CD4-positive, CD25-positive, alpha-beta regulatory T cell (primary cell): ENCODE measurements at regions not wholly inside any gene's neighbourhood (a gene's known extent, or its start where the extent isn't known, plus 50 kb on each side); places are given as distances from the start of the nearest gene placed in this dataset.
"Not testable (repeated sequence)": the region's sequence is repeated elsewhere in the genome, so short reads cannot be mapped to it uniquely, and the experiment has no call there.

Source experiments
- ATAC-seq, 2 donors: fragments of 150-1000 bp; cut with Tn5 transposase; one replicate each; pipeline ENCODE4 v1.10.0; 2021; ENCODE audit warnings: low read depth in 2 of 2, moderate number of reproducible peaks in 2 of 2, moderate library complexity in 1 of 2
- DNase-seq, 3 donors: peaks; one replicate each; pipeline versions ENCODE4 v3.0.0 to v3.0.0-alpha.2; 2012 to 2022; ENCODE audit warnings: mixed read lengths in 1 of 3
- H3K27ac ChIP-seq: one replicate; pipeline ENCODE4 v1.7.0; 2013; ENCODE audit warnings: mild to moderate bottlenecking, low read length; ENCODE audit not compliant: insufficient read depth, poor library complexity, severe bottlenecking
- H3K27me3 ChIP-seq: one replicate; pipeline ENCODE4 v1.7.0; 2013; ENCODE audit warnings: low read length; ENCODE audit not compliant: control insufficient read depth, insufficient read depth
- H3K36me3 ChIP-seq: one replicate; pipeline ENCODE4 v1.7.0; 2013; ENCODE audit warnings: mild to moderate bottlenecking, low read length, moderate library complexity; ENCODE audit not compliant: control insufficient read depth, insufficient read depth
- H3K4me1 ChIP-seq: 2 replicates; pipeline ENCODE4 v1.7.0; 2013; ENCODE audit warnings: mild to moderate bottlenecking, low read length; ENCODE audit not compliant: insufficient read depth, control insufficient read depth, poor library complexity, severe bottlenecking
- H3K4me3 ChIP-seq: one replicate; pipeline ENCODE4 v1.7.0; 2013; ENCODE audit warnings: low read depth, mild to moderate bottlenecking, low read length, moderate library complexity
- H3K9me3 ChIP-seq, 2 experiments: 1 replicate in 1 of 2; 2 replicates in 1 of 2; pipeline ENCODE4 v1.7.0; 2013; ENCODE audit warnings: low read length in 2 of 2, mild to moderate bottlenecking in 1 of 2, moderate library complexity in 1 of 2; ENCODE audit not compliant: control insufficient read depth in 2 of 2
- H3K27ac Mint-ChIP-seq, 3 donors: one replicate each; pipeline ENCODE4 v1.8.0; 2020 to 2022; ENCODE audit warnings: mild to moderate bottlenecking in 3 of 3, mixed read lengths in 3 of 3, moderate library complexity in 2 of 3
- H3K27me3 Mint-ChIP-seq: one replicate; pipeline ENCODE4 v1.8.0; 2022; ENCODE audit warnings: mild to moderate bottlenecking, mixed read lengths
- H3K36me3 Mint-ChIP-seq: one replicate; pipeline ENCODE4 v1.8.0; 2020; ENCODE audit warnings: mixed read lengths
- H3K4me1 Mint-ChIP-seq, 4 donors: one replicate each; pipeline ENCODE4 v1.8.0; 2020 to 2022; ENCODE audit warnings: mixed read lengths in 4 of 4, mild to moderate bottlenecking in 1 of 4
- H3K4me3 Mint-ChIP-seq, 4 donors: one replicate each; pipeline ENCODE4 v1.8.0; 2020 to 2022; ENCODE audit warnings: mild to moderate bottlenecking in 4 of 4, mixed read lengths in 4 of 4, moderate library complexity in 3 of 4
- H3K9me3 Mint-ChIP-seq, 7 donors: one replicate each; pipeline ENCODE4 v1.8.0; 2020 to 2022; ENCODE audit warnings: mixed read lengths in 7 of 7, mild to moderate bottlenecking in 3 of 7, moderate library complexity in 2 of 7

GRCh38 chrX:76774912-76775311, 347.4 kb downstream of the MAGEE1 start:
- not testable (repeated sequence) for H3K36me3 ChIP-seq, H3K4me3 ChIP-seq, H3K4me3 Mint-ChIP-seq, H3K27me3 Mint-ChIP-seq, H3K27ac Mint-ChIP-seq, ATAC-seq, H3K36me3 Mint-ChIP-seq, H3K4me1 Mint-ChIP-seq, H3K9me3 ChIP-seq, DNase-seq, H3K27ac ChIP-seq, H3K4me1 ChIP-seq, H3K27me3 ChIP-seq, H3K9me3 Mint-ChIP-seq

GRCh38 chrX:76796311-76796710, 368.8 kb downstream of the MAGEE1 start:
- H3K36me3 Mint-ChIP-seq: no peaks in the 10 kb centered on the region
- no peak overlapping the region for H3K27ac Mint-ChIP-seq
- no peak overlapping the region for H3K4me3 ChIP-seq
- ATAC-seq: no peak
- H3K4me3 Mint-ChIP-seq: no peak overlapping the region
- DNase-seq: no peak
- H3K27me3 ChIP-seq: no peaks in the 10 kb centered on the region
- H3K9me3 Mint-ChIP-seq: peaks cover 0 to 1% (median 0%) of the 10 kb centered on the region in 7 donors
- H3K4me1 ChIP-seq: no peaks in the 10 kb centered on the region
- no peaks in the 10 kb centered on the region for H3K9me3 ChIP-seq
- H3K36me3 ChIP-seq: no peaks in the 10 kb centered on the region
- no peaks in the 10 kb centered on the region for H3K4me1 Mint-ChIP-seq
- H3K27me3 Mint-ChIP-seq: no peaks in the 10 kb centered on the region
- no peak overlapping the region for H3K27ac ChIP-seq

GRCh38 chrX:76802708-76803107, 375.2 kb downstream of the MAGEE1 start:
- Mint-ChIP-seq H3K27ac (no peak overlapping the region), H3K4me3 (no peak overlapping the region), H3K4me1 (no peaks in the 10 kb centered on the region), H3K9me3 (peaks cover 0 to 1% (median 0%) of the 10 kb centered on the region in 7 donors), H3K27me3 (no peaks in the 10 kb centered on the region), H3K36me3 (no peaks in the 10 kb centered on the region)
- H3K27ac ChIP-seq: no peak overlapping the region
- H3K9me3 ChIP-seq: no peaks in the 10 kb centered on the region
- H3K4me1 ChIP-seq: no peaks in the 10 kb centered on the region
- ATAC-seq: no peak
- no peaks in the 10 kb centered on the region for H3K27me3 ChIP-seq
- no peaks in the 10 kb centered on the region for H3K36me3 ChIP-seq
- H3K4me3 ChIP-seq: no peak overlapping the region
- DNase-seq: no peak

DNA sequence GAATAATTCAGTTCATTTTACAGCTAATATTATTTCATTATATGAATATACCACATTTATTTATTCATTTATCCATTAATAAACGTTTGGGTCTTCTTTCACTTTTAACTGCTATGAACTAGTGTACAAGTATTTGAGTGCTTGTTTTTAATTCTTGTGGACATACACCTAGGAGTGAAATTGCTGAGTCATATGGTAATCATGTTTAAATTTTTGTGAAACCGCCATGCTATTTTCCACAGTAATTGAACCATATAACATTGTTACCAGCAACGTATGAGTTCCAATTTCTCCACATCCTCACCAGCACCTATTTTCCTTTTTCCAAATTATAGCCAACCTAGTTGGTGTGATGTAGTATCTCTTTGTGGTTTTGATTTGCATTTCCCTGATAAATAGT, 388.2 kb downstream of the MAGEE1 start:
- H3K4me3 Mint-ChIP-seq: no peak overlapping the region
- Histone ChIP-seq H3K36me3 (no peaks in the 10 kb centered on the region), H3K4me1 (no peaks in the 10 kb centered on the region), H3K4me3 (no peak overlapping the region), H3K27me3 (no peaks in the 10 kb centered on the region), H3K9me3 (no peaks in the 10 kb centered on the region), H3K27ac (no peak overlapping the region)
- H3K36me3 Mint-ChIP-seq: no peaks in the 10 kb centered on the region
- H3K27ac Mint-ChIP-seq: no peak overlapping the region
- no peaks in the 10 kb centered on the region for H3K9me3 Mint-ChIP-seq
- DNase-seq: no peak
- ATAC-seq: no peak
- H3K27me3 Mint-ChIP-seq: no peaks in the 10 kb centered on the region
- H3K4me1 Mint-ChIP-seq: no peaks in the 10 kb centered on the region

DNA sequence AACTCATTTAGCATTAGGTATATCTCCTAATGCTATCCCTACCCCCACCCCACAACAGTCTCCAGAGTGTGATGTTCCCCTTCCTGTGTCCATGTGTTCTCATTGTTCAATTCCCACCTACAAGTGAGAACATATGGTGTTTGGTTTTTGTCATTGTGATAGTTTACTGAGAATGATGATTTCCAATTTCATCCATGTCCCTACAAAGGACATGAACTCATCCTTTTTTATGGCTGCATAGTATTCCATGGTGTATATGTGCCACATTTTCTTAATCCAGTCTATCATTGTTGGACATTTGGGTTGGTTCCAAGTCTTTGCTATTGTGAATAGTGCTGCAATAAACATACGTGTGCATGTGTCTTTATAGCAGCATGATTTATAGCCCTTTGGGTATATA, 389.8 kb downstream of the MAGEE1 start:
- H3K9me3 ChIP-seq, H3K27ac Mint-ChIP-seq, H3K27ac ChIP-seq, ATAC-seq, H3K27me3 Mint-ChIP-seq, H3K27me3 ChIP-seq, H3K4me1 ChIP-seq, H3K4me1 Mint-ChIP-seq, H3K4me3 ChIP-seq, H3K9me3 Mint-ChIP-seq, H3K36me3 Mint-ChIP-seq, H3K4me3 Mint-ChIP-seq, DNase-seq, H3K36me3 ChIP-seq: not testable (repeated sequence)

GRCh38 chrX:76821276-76821675, 393.8 kb downstream of the MAGEE1 start:
- H3K9me3 Mint-ChIP-seq: peaks cover 0 to 1% (median 0%) of the 10 kb centered on the region in 7 donors
- no peaks in the 10 kb centered on the region for H3K4me1 Mint-ChIP-seq
- Histone ChIP-seq H3K27me3 (no peaks in the 10 kb centered on the region), H3K4me3 (no peak overlapping the region), H3K27ac (no peak overlapping the region), H3K36me3 (no peaks in the 10 kb centered on the region), H3K9me3 (no peaks in the 10 kb centered on the region), H3K4me1 (no peaks in the 10 kb centered on the region)
- no peaks in the 10 kb centered on the region for H3K27me3 Mint-ChIP-seq
- H3K4me3 Mint-ChIP-seq: no peak overlapping the region
- no peak overlapping the region for H3K27ac Mint-ChIP-seq
- ATAC-seq (no peak), DNase-seq (no peak)
- no peaks in the 10 kb centered on the region for H3K36me3 Mint-ChIP-seq

DNA sequence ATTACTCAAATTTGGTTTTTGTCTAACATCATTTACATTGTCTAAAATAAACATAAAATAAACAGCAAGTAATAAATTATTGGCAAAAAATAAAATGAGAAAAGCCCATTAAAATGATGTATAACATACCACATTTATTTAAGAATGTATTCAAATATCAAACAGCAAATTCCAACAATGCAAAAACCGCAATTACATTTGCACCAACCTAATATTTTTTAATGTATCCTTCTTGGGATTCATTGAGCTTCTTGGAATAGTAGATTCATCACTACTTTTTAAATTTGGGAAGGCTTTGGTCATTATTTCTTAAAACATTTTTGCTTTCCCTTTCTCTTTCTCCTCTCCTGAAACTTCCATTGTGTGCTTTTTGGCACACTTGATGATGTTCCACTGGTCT, 400.2 kb downstream of the MAGEE1 start:
- ATAC-seq: no peak
- Histone ChIP-seq H3K4me3 (no peak overlapping the region), H3K27ac (no peak overlapping the region), H3K9me3 (no peaks in the 10 kb centered on the region), H3K4me1 (no peaks in the 10 kb centered on the region), H3K27me3 (no peaks in the 10 kb centered on the region), H3K36me3 (no peaks in the 10 kb centered on the region)
- Mint-ChIP-seq H3K4me1 (no peaks in the 10 kb centered on the region), H3K9me3 (no peaks in the 10 kb centered on the region), H3K36me3 (no peaks in the 10 kb centered on the region), H3K27ac (no peak overlapping the region), H3K4me3 (no peak overlapping the region), H3K27me3 (no peaks in the 10 kb centered on the region)
- no peak for DNase-seq

- H3K4me1 Mint-ChIP-seq, H3K36me3 Mint-ChIP-seq, DNase-seq, H3K27me3 Mint-ChIP-seq, H3K27me3 ChIP-seq, H3K4me3 Mint-ChIP-seq, H3K4me1 ChIP-seq, H3K27ac ChIP-seq, H3K27ac Mint-ChIP-seq, H3K36me3 ChIP-seq, H3K9me3 ChIP-seq, H3K9me3 Mint-ChIP-seq, H3K4me3 ChIP-seq, ATAC-seq: not testable (repeated sequence)
These were observed 413.4 kb downstream of the MAGEE1 start for GRCh38 chrX:76840902-76841301.
